Activated naive CD4-positive, alpha-beta T cell treated with Interleukin-2 at 50 U/mL for 16 hours (primary cell): ENCODE measurements at regions not wholly inside any gene's neighbourhood (a gene's known extent, or its start where the extent isn't known, plus 50 kb on each side); places are given as distances from the start of the nearest gene placed in this dataset.

Experiments used
- DNase-seq: peaks from one replicate; pipeline ENCODE4 v3.0.0-alpha.2; 2020

DNA sequence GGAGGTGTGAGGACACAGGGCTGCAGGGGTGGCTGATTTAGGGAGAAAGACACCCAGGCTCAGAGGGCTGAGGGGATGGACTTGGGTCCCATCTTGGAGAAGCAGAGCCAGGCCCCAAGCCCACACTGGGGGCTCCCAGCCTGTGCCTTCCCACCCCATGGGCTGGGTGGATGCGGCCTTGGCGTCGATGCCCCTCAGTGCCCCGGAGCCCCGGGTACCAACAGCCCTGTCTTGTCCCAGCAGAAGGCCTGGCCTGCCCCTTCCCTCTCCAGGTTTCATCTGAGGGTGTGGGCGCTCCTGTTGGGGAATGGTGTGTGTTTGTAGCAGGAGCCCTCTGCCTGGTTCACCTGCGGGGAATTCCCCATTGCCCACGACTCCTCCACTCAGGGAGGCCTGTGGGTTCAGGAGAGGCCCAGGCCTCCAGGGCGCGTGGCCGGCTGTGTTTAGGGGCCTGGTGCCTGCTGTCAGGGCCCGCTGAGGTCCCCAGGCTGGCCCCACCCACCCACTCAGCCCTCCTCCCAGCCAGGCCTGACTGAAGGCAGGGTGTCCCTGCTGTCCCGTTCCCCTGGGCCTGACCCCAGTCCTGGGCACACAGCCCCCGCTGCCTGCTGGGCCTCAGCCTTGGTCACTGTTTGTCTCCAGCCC lies 51.1 kb upstream of the BEGAIN start:
- DNase-seq: no peak

DNA sequence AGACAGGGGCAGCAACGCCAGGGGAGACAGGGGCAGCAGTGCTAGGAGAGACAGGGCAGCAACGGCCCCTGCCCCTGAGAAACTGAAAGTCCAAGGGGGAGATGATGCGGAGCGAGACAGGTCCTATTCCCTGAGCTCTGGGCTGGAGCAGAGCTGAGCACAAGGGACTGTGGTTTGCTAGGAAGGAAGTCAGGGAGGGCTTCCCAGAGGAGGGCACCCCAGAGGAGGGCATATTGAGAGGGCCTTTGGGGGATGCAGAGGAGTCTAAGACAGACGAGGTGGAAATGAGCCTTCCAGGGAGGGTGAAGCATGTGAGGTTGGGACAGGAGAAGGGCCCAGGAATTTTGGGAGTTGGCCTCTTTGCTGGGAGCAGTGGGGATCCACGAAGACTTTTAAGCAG lies 52.1 kb upstream of the BEGAIN start:
- no peak for DNase-seq

DNA sequence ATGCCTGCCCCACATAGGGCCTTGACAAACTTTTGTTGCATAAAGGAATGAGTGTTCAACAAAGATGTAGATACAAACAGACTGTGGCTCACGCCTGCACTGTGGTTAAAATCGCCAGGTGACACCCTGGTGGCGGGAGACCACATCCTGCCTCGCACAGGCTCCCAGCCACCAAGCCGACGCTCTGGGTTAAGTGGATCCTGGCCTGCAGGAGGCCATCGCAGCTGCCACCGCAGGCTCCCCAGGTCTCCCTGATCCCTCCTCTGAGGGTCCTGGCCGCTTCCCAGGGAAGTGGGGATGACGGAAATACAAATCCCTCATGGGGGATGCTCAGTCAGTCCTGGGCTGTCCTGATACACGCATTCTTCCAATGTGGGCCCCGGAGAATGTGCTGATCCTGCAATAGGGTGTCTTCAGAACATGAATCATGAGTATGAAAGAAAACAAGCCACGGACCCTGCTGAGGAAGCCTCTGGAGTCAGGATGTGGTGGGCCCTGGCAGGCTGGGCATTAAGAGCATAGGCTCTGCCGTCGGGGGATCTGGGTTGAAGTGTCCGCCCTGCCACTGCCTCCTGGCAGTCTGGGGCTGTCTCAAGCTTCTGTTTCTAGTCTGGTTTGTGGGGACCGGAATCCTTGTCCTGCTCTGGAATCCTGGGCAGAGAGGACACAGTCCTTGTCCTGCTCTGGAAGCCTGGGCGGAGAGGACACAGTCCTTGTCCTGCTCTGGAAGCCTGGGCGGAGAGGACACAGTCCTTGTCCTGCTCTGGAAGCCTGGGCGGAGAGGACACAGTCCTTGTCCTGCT lies 53.5 kb upstream of the BEGAIN start:
- peak; percentile 72 for DNase-seq

DNA sequence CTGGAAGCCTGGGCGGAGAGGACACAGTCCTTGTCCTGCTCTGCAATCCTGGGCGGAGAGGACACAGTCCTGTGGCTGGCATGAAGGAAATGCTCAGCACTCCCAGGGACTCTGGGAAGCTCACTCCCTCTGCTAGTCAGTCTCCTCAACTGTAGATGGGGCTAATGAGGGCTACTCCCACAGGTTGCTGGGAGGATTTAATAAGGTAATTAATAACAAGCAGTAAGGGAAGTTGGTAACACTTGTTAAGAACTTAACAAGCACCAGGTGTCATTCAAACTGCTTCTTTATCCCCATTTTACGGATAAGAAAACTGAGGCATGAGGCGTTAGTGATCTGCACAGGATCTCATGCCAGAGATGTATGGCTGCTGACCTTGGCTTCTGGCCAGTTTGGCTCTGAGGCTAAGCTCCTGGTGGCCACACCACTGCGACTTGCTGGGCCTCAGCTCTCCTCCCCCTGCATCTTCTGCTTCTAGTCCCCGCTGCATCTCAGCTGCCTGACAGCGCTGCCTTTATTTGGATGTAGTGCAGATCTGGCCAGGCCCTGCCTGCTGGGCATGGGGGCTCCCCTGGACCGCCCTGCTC lies 54.1 kb upstream of the BEGAIN start:
- DNase-seq: no peak

DNA sequence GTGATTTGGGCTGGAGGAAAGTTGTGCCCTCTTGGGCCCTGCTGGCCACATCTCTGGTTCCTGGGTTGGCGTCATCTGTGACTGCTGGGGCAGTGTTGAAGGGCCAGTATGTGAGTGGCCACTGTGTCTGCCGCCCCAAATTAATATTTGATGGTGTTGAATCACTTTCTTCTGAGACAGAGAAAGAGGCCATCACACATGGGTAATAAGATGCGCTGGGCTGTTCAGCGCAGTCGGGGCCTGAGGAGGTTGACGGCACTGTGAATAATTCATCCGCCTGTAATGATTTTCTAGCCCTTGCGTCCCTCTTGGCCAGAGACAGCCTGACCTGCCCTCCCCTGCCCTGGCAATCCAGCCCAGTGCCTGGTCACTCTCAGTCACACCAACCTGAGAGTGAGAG lies 56.2 kb upstream of the BEGAIN start:
- DNase-seq: no peak

DNA sequence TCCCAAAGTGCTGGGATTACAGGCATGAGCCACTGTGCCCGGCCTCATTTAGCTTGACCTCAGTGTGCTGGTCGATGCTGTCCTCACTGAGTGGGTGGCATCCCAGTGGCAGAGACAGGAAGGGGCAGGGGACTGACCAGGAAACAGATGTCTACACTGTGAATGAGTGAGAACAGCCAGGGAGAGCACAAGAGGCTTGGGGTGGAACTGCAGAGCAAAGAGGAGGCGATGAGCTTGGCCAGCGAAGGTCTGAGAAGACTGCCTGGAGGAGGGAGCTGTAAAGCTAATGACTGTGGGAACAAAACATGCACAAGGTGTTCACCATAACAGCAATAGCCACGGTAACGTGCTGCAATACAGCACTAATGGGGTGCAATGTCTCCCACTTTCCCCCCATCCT lies 57.2 kb upstream of the BEGAIN start:
- DNase-seq: no peak

DNA sequence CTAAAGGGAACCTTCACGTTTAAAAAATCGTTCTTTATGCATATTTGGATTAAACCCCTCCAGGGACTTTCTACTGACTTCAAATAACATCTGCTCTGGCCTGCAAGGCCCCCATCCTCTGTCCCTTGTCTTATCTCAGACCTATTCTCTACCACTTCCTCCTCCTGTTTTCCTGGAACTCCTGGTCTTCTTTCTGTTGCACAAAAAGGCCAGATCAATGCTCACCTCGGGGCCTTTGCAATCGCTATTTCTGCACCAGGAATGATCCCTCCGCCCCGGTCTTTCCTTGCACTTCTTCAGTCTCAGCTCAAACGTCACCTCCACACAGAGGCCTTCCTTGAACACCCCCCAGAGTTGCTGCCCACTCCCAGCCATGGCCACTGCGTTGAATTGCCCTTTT lies 57.6 kb upstream of the BEGAIN start:
- DNase-seq: no peak

DNA sequence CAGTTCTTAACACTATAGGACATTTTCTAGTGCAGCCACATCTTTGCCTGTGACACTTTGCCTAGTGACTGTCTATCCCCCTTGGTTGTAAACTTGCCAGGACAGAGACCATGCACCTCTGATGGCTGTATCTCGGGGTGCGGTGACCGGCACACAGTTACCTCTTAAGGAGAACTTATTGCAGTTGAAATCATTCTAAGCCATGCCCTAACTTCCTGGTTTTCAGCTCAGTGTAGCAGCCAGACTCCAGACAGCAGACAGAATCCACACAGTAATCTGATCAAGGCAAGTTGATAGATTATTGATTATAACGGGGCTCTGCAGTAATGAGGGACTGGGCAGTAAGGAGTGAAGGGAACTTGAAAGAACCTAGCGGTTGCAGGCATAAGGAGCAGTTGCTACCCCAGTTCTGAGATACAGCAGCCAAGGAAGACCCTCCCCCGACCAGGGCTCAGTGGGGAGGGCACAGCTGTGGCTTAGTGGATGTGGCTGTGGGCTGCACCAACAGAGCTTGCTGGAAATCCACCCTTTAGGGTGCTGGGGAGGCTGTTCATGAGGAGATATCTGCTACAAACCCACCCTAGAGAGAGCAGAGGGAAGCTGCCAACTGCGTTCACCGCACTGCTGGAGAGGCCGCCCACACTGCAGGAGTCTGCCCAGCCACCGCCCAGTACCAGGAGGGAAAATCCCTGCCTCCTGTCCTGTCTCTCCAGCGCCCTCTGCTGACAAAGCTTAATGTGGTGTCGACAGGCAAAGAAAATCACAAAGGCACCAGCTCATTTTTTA lies 58.2 kb upstream of the BEGAIN start:
- peak; percentile 83 for DNase-seq

DNA sequence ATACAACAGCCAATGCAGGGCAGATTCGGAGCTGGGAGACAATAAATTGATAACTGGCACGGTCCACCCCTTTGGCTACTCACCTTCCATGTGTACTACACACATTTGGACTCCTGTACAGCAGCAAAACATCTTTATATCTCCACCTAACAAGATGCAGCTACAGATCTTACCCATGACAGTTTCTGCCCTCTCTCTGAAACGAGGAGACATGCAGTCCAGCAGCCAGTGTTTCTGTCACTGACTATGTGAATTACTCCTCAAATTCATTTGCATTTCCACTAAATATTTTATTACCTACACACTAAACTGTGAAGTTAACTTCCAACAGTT lies 58.7 kb upstream of the BEGAIN start:
- DNase-seq: no peak

DNA sequence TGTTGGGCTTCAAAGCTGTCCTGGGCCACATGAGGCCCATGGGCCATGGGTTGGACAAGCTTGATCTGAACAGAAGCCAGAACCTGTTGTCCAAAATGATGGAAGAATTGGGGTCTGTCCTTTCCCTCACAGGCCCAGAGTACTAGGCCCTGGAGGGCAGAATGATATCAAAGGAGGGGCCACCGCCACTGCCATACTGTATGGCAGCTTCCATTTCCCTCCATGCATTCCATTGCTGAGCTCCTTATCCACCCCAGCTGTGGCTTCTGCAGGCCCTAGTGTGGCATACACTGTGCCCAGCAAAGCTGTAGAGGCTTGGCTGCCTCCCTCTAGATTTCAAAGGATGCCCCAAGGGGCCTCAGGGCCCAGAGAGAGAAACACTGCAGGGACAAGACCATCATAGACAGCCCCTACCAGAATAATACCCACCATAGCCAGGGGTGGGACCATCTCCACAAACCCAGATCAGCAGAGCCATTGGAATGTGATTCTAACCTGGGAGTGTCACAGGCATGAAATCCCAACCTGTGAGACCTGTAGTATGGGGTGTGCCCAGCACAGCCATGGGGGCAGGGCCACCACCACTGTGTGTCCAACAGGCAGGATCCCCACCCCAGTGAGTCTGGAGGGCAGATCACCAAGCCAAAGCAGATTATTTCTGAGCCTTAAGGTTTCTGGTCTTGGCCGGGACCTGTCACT lies 61.4 kb upstream of the BEGAIN start:
- no peak for DNase-seq

DNA sequence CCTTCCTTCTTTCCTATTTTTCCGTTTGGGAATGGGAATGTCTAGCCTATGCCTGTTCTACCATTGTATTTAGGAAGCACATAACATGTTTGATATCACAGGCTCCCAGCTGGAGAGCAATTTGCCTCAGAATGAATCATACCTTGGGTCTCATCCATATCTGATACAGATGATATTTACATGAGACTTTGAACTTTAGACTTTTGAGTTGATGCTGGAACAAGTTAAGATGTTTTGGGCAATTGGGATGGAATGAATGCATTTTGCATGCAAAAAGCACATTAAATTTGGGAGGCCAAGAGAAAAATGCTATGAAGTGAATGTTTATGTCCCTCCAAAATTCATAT lies 61.9 kb upstream of the BEGAIN start:
- no peak for DNase-seq

DNA sequence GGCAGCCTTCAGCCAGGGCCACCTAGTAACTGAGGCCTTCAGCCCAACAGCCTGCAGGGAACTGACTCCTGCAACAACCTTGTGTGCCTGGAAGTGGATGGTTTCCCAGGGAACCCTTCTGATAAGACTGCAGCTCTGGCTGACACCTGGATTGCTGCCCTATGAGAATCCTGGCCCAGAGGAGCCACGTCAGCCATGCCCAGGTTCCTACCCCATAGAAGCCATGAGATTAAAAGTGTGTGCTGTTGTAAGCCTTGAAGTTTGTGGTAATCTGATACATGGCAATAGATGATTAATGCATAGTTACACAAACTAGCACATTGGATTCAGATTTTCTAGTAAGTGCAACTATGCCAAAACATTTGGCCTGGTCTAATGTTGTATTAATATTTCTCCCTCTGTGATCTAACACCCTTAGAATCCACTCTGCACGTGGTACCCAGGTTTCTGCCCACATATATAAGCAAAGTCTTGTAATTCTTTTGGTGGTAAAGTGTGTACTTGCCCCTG lies 64.8 kb upstream of the BEGAIN start:
- DNase-seq: no peak

DNA sequence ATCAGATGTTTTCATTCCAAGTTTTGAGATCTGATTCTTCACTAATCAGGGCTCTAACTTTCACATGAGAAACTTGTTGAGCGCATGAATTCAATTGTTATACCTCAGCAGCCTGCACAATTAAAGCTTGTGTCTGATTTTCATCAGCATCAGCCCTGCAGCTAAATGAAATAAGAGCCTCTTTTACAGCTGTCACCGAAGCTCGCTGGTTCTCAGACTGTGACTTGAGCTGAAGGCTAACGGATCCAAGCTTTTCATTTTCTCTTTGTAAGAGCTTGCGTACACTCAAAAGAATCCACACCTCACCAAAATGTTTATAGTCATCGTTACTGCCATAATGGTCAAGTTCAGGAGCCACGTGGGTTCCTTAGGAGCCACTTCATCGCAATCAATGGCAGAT lies 65.5 kb upstream of the BEGAIN start:
- DNase-seq: no peak

DNA sequence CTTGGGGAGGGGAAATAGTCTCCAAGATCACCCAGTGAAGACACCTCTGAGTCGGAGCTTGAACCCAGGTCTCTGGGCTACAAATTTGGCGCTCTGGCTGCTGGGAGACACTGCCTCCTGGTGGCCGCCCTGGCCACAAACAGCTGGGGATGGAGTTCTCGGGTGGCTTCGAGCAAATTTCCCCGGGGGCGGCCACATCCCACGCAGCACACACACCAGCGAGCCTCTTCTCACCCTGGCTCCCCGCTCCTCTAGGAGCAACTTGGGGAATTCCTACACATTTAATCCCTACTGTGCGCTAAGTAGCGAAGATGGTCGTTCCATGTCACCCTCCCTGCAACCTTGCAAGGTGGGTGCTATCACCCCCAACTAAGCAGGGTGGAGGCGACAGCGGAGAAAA lies 66.2 kb upstream of the BEGAIN start:
- peak; percentile 35 for DNase-seq

DNA sequence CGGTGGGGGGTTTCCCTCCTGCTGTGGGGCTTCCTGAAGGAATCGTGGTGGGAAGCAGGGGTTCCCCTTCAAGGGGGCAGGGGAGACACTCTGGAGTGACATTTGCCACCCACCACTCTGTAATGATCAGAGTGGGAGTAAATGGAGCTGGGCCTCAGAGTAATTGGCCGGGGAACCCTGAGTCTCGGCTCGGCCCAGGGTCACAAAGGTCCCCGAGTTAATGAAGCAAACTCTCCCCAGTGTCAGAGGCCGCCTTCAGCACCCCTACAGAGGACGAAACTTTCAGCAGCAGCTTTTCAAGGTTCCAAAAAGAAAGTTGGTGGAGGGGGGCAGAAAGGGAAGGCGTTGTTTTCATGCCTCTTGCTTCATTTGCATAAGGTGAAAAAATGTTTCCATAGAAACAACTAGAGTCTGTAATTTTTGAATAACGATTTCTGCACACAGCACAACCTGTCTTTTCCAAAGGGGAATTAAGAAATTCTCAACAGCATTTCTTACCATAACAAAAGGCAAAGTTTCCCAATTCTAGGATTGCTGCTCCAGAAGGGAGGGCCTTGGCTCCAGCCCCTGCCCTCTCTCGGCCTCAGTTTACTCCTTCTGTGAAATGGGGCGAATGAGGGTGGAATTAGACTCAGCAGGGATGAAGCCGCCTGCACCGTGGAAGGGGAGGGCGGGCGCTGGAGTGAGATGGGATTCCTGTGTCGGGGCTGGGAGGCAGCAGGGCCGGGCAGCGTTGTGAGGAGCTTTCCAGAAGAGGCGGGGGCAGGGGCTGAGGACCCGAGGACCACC lies 67.0 kb upstream of the BEGAIN start:
- DNase-seq: no peak

DNA sequence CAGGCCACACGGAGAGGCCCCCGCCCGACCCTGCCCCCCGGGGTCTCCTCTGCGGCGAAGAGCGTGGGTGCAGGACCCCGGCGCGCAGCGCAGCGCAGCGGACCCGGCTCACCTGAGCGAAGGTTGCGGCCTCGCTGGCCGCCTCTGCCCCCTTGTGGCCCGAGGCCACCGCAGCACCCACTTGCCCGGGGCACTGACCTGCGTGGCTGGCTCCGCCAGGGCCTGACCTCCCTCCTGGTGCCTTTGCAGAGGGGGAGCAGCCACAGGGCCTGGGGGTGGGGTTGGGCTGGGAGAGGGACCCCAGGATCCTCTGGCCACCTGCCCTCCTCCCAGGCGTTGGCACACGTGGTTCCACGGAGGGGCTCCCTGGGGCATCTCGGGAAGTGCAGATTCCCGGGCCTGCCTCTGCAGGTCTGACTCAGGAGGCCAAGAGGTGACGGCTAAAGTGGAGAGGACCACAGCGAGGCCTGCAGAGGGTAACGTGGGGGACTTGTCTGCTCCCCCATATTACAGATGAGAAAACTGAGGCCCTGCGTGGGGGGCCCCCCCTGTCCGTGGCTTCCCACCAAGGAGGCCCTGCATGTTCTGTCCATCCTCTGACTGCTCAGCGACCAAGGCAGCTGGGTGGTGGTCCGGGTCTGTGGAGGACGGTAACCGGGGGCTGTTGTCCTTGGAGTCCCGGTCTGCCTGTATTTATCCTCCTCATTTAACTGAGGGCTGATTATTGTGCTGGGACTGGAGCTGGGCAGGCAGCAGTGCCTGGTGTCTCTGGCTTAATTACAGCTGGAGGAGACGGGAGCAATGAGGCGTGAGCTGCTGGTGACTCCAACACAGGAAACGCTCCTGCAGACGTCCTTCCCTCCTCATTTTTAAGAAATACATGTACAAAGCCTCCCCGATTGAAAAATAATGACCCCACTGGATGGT lies 67.9 kb upstream of the BEGAIN start:
- peak; percentile 38 for DNase-seq

DNA sequence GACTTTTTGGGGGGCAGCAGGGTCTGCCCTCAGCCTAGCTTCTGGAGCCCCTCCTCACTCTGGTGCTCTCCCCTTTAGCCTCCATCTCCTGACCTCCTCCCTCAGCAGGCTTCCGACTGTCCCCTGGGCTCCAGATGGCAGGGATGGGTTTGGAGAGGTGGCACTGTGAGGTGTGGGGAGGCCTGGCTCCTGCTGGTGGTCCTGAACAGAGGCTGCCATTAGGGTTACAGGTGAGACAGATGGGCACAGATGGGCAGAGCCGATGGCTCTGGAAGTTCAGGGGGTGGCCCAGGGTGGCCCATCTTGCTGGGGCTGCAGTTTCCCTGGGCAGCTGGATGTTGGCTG lies 68.5 kb upstream of the BEGAIN start:
- no peak for DNase-seq

DNA sequence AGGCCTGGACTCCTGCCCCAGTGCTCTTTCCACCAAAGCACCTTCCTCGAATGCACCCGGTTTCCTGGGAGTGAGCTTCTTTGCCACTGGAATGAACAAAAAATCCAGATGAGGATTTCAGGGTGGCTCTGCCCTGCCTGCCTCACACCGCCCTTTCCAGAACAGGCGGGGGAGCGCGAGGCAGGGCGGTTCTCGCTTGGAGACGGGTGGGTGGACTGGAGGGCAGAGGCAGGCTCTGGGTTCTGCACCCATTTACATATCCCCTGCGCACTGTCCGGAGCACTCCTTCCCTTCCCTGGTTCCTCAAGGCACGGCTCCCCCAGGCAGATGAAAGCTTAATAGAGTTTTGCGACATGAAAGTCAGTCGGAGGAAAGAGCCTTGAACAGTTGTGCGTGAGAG lies 69.7 kb upstream of the DLK1 start:
- DNase-seq: no peak

DNA sequence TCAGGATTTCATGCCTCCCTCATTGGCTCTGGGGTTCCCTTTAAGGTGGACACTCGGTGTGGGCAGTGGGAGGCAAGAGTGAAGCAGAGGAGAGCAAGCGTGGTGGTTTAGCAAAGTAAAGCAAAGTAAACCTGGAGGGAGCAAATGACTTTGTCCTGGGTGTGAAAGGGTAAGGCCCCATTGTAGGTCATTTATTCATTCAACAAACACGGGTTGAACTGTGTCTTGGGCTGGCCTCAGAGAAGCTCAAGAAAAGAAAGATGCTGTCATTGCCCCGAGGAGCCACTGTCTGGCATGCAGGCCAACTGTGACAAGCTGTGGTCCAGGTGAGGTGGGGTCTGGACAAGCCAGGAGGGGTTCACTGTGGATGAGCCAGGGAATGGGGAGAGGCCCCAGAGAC lies 68.9 kb upstream of the DLK1 start:
- no peak for DNase-seq

DNA sequence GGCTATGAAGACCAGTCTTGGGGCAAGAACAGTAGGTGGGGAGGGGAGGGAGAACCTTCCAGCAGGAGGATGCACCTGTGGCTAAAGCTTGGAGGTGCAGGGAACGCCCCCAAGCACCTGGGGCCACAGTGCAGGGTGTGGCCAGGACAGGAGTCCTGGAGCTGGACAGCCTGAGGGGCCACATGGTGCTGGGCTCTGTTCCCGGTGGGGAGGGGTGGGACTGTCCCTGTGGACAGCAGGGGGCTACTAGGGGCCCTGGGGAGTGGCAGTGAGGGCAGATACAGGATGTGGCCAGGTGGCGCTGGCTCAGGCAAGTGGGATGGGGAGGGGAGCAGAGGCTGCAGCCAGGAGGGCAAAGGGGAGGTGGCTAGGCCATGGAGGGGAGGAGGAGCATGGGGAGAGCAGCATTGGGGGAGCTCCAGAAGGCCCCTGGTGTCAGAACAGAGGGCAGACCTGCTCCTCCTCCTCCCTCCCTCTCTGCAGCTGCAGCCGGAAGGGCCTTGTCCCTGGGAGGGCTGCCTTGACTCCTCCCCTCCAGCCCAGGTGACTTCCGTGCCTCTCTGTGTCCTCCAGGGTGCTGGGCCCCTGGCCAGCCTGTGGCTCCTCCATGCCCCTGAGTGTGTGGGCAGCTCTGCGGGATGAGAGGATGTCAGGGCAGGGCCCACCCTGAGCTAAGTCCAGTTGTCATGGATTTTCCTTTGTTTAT lies 68.4 kb upstream of the DLK1 start:
- no peak for DNase-seq
